Mesothelial cell of epicardium (in vitro differentiated cells): ENCODE measurements at regions not wholly inside any gene's neighbourhood (a gene's known extent, or its start where the extent isn't known, plus 50 kb on each side); places are given as distances from the start of the nearest gene placed in this dataset.

Source experiments
- DNase-seq, 2 experiments: peaks; one replicate each; pipeline ENCODE4 v3.0.0; 2021; ENCODE audit warnings: low spot score in 2 of 2; ENCODE audit not compliant: unreplicated experiment in 2 of 2
- H3K27ac Mint-ChIP-seq: 2 replicates; pipeline ENCODE4 v1.8.0; 2021; ENCODE audit warnings: mixed read lengths
- H3K27me3 Mint-ChIP-seq: 2 replicates; pipeline ENCODE4 v1.8.0; 2021; ENCODE audit warnings: low read depth, mixed read lengths
- H3K36me3 Mint-ChIP-seq: 2 replicates; pipeline ENCODE4 v1.8.0; 2021; ENCODE audit warnings: mixed read lengths
- H3K4me1 Mint-ChIP-seq: 2 replicates; pipeline ENCODE4 v1.8.0; 2021; ENCODE audit warnings: mixed read lengths
- H3K4me3 Mint-ChIP-seq: 2 replicates; pipeline ENCODE4 v1.8.0; 2021; ENCODE audit warnings: mild to moderate bottlenecking, moderate library complexity, mixed read lengths
- H3K9me3 Mint-ChIP-seq: 2 replicates; pipeline ENCODE4 v1.8.0; 2021; ENCODE audit warnings: mixed read lengths
- TF ChIP-seq, protein P1 (sequence below): fragments of 200-600 bp; sonication (generic); IDR thresholded peaks from one replicate; pipeline ENCODE4 v1.5.0; 2021; ENCODE audit warnings: antibody characterized with exemption; ENCODE audit not compliant: unreplicated experiment

DNA sequence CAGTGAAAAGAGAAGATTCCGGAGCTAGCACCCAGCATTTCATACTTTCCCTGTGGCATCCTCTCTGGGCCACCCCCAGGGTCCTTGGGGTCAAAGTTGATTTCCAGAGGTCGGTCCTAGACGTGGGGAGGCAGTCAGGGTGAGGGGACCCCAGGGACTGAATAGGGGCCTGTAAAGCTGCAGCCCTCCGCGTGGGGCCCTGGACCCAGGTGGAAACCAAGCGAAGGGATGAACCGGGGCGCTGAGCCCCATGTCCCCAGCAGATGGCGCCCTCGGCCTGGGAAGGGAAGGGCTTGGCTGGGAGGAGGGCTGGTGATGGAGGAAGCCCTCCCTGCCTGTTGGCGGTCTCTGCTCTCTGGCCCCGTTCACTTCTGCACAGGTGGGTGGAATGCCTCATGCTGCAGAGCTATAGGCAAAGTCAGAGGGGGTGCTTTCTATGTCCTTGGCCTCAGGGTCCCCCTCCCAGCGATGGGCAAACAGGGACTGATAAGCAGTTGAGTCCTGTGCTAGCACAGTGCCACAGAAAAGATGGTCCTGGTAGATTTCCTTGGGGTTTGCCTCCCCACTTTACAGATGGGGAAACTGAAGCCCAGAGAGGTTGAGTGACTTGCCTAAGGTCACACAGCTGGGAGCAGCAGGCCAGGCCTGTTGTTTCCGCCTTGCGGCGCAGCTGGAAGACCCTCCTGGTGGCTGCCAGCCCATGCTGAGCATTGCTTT lies 163.4 kb upstream of the CIBAR2 start:
- no peak overlapping the region for H3K4me3 Mint-ChIP-seq
- no peak overlapping the region for H3K27ac Mint-ChIP-seq
- H3K4me1 Mint-ChIP-seq: peaks cover 26% of the 10 kb centered on the region
- H3K36me3 Mint-ChIP-seq: no peaks in the 10 kb centered on the region
- DNase-seq: peak; percentile 60 to 89
- TF ChIP-seq, protein P1, sequence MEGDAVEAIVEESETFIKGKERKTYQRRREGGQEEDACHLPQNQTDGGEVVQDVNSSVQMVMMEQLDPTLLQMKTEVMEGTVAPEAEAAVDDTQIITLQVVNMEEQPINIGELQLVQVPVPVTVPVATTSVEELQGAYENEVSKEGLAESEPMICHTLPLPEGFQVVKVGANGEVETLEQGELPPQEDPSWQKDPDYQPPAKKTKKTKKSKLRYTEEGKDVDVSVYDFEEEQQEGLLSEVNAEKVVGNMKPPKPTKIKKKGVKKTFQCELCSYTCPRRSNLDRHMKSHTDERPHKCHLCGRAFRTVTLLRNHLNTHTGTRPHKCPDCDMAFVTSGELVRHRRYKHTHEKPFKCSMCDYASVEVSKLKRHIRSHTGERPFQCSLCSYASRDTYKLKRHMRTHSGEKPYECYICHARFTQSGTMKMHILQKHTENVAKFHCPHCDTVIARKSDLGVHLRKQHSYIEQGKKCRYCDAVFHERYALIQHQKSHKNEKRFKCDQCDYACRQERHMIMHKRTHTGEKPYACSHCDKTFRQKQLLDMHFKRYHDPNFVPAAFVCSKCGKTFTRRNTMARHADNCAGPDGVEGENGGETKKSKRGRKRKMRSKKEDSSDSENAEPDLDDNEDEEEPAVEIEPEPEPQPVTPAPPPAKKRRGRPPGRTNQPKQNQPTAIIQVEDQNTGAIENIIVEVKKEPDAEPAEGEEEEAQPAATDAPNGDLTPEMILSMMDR: peak; percentile 71
- no peaks in the 10 kb centered on the region for H3K9me3 Mint-ChIP-seq
- H3K27me3 Mint-ChIP-seq: no peaks in the 10 kb centered on the region

DNA sequence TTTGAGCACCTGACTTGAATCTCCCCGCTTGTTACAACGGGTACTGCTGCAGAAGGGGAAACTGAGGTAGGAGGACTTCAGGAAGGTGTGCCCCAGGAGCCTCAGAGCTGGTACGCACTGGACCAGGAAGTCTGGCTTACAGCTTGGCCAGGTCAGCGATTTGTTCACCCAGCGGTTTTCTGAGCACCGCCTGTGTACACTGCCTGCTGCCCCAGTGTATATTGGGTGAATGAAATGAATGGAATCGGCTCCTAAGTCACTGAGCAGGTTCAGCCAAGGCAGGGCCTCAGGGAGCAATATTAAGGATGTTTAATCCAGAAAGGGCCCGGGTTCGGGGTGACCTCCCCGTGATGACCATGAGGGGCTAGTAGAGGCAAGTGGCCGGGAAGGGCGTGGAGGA lies 164.0 kb upstream of the CIBAR2 start:
- H3K27me3 Mint-ChIP-seq: no peaks in the 10 kb centered on the region
- no peaks in the 10 kb centered on the region for H3K9me3 Mint-ChIP-seq
- H3K4me3 Mint-ChIP-seq: no peak overlapping the region
- TF ChIP-seq, protein P1: no peak
- H3K4me1 Mint-ChIP-seq: peaks cover 23% of the 10 kb centered on the region
- no peak for DNase-seq
- H3K36me3 Mint-ChIP-seq: no peaks in the 10 kb centered on the region
- H3K27ac Mint-ChIP-seq: no peak overlapping the region

DNA sequence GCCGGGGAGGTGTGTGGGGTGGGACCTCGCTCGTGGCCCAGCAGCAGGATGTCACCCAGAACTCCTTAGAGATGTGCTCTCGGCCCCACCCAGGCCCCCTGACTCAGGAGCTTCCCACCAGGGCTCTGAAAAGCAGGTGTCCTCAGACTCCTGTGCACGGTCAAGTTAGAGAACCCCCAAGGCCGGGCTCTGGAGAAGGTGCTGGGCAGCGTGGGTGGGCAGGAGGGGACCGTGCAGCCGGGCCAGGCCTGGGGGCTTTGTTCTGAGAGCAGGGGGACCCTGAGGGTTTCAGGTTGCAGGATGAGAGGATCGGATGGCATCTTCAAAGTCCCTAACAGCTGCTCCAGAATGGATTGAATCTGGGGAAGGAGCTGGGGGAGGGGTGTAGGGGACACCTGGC lies 164.4 kb upstream of the CIBAR2 start:
- Mint-ChIP-seq H3K27ac (no peak overlapping the region), H3K36me3 (no peaks in the 10 kb centered on the region), H3K4me1 (peaks cover 21% of the 10 kb centered on the region), H3K9me3 (no peaks in the 10 kb centered on the region), H3K27me3 (no peaks in the 10 kb centered on the region), H3K4me3 (no peak overlapping the region)
- no peak for DNase-seq
- TF ChIP-seq, protein P1: no peak

DNA sequence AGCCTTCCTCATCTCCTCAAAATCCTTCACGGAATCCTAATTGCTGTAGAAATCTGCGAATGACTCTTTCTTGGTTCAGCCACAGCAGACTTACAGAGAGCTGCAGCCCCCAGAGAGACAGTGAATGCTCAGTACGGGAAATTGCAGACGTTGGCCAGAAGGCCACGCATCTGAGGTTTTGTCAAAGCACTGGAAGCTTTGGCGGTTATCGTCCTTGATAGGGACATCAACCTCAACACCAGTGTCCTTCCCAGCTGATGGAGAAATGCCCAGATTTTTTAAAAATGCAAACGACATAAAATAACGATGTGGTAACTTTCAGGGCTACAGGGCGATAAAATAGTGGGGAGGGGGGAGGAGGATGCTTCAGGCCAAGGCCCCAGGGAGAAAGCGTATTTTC lies 166.6 kb upstream of the CIBAR2 start:
- no peak overlapping the region for H3K27ac Mint-ChIP-seq
- H3K9me3 Mint-ChIP-seq: no peaks in the 10 kb centered on the region
- no peak for DNase-seq
- H3K36me3 Mint-ChIP-seq: peaks cover 2% of the 10 kb centered on the region
- H3K4me1 Mint-ChIP-seq: peaks cover 25% of the 10 kb centered on the region
- H3K4me3 Mint-ChIP-seq: no peak overlapping the region
- no peaks in the 10 kb centered on the region for H3K27me3 Mint-ChIP-seq
- TF ChIP-seq, protein P1: no peak

DNA sequence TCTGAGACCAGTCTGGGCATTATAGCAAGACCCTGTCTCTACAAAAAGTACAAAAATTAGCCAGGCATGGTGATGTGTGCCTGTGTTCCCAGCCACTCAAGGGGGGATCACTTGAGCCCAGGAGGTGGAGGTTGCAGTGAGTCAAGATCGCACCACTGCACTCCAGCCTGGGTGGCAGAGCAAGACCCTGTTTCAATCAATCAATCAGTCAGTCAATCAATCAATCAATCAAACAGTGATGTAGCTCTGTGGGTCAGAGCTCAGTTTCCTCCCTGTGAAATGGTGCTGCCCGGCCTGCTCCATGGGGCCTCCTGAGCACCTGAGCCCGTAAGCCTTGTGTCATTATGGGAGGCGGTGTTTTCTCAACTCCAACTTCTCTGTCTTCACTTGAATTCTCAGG lies 167.1 kb upstream of the CIBAR2 start:
- Mint-ChIP-seq H3K36me3 (peaks cover 2% of the 10 kb centered on the region), H3K27me3 (no peaks in the 10 kb centered on the region), H3K4me1 (peaks cover 28% of the 10 kb centered on the region), H3K27ac (peak overlapping the region; percentile 69), H3K4me3 (no peak overlapping the region), H3K9me3 (no peaks in the 10 kb centered on the region)
- DNase-seq: no peak
- TF ChIP-seq, protein P1: no peak
